GM21367 (cell line): ENCODE measurements at regions not wholly inside any gene's neighbourhood (a gene's known extent, or its start where the extent isn't known, plus 50 kb on each side); places are given as distances from the start of the nearest gene placed in this dataset.

ENCODE experiments used
- ATAC-seq: cut with Tn5 transposase; IDR thresholded peaks from one replicate; pipeline ENCODE4 v1.9.1; 2021; ENCODE audit not compliant: unreplicated experiment

GRCh38 chr2:19748711-19749506 is 152.9 kb downstream of the TTC32 start:
- ATAC-seq: no peak

GRCh38 chr2:19748073-19748375 is 153.8 kb downstream of the TTC32 start:
- ATAC-seq: no peak

DNA sequence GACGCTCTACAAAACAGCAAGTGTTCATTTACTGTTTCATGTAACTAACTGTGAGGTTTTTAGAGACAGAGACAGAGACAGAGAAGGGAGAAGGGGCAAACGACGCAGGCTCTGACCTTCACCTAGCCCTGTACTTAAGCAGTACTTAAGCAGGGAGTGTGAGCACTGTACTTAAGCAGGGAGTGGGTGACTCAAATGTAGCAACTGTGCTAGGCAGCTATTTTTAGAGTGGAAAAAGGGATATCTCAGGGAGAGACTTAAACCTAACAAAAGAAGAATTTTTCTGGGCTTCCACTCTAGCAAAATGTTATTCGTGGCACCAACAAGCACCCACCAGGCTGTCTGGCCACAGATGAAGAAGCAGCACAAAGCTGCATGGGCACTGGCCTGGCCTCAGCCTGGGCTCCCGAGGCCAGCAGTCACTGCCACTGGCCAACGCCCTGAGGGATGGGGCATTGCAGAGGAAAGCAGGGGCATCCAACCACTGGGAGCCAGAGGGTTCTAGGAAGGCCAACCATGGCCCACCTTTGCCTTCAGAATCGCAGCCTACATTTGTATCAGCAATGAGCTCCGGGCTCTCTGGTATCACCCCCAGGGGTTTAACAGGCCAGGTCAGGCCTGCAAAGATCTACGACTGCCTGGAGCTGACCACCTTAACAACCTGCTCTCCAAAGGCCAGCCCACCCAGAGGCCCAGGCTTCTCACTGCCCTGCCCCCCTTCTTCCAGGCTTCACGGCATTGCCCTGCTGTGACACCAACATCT is 154.3 kb downstream of the TTC32 start:
- no peak for ATAC-seq

GRCh38 chr2:19746611-19747309 is 155.0 kb downstream of the TTC32 start:
- ATAC-seq: no peak

- no peak for ATAC-seq
These were observed 155.6 kb downstream of the TTC32 start for GRCh38 chr2:19746137-19746600.

- no peak for ATAC-seq
These were observed 156.3 kb downstream of the TTC32 start for GRCh38 chr2:19745318-19746136.

- ATAC-seq: no peak
These were observed 157.2 kb downstream of the TTC32 start for GRCh38 chr2:19744456-19745199.

GRCh38 chr2:19743641-19744040 is 158.1 kb downstream of the TTC32 start:
- ATAC-seq: no peak

DNA sequence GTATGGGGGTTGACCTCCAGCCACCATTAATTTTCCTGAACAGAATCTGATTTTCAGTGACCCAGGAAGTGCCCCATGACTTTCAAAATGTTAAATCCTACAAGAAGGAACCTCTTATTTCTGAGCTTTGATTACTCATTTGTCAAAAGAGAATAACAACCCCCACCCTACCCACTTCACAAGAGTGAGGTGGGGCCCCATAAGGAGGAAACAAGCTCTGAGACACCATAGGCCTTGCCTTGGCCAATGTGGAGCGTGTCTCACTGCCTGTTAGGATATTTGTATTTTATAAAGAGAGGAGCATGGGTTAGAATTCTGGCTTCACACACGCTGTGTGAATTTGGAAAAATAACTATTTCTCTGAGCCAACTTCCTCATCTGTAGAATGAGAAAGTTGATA is 158.9 kb downstream of the TTC32 start:
- ATAC-seq: no peak

- ATAC-seq: no peak
These were observed 162.5 kb downstream of the TTC32 start for GRCh38 chr2:19739256-19739655.

DNA sequence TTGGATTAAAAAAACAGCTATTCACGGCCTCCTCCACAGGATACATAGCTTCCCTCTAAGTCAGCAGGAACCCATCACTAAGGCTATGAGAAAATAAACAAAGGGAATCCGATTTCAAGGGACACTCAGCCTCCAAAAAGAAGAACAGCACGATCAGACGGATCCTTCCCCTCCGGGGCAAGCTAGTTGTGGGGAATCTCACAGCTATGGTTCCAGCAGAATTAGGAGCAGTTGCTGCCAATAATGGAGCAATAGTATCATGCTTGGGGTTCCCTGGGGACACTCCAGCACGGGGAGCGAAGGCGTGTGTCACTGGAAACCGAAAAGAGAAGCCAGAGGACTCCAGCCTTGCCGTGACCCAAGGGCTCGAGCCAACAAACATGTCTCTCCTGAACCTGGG is 163.1 kb downstream of the TTC32 start:
- no peak for ATAC-seq

GRCh38 chr2:19736191-19736831 is 165.5 kb downstream of the TTC32 start:
- ATAC-seq: no peak

DNA sequence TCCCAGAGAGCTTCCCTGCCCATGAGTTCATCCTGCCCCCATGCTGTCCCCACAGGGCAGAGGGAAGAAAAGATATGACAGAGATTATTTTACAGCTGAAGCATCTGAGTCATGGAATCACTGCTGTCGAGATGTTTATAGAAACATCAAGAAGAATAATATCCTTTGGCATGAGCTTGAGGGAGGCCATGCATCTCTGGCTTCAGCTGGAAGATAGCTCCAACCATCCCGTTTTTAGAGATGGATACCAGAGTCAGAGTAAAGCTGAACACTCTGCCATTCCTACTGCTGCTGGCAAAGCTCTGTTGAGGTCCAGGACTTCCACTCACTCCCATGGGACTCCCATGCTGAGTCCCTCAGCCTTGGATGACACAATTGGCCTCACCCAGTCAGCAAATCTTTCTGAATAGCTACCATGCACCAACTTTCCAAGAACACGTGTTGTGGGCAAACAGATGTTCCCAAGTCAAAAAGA is 167.8 kb downstream of the TTC32 start:
- no peak for ATAC-seq

DNA sequence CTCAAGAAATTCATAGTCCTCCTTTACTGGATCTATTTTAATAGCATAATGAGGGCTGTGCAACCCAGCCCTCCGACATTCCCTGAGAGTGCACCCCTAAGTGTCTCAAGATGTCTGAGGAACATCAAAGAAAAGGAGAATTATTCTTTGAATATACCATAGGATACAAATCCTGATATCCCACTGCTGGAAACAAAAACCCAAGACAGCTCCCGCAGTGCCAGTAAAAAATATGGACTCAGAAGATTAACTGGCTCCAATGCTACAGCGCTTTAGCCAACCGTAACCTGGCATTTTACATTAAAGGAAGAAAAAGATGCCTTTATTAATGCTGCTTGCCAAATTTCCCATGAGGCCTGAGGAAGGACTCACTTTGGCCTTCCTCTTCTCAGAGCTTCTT is 168.4 kb downstream of the TTC32 start:
- ATAC-seq: no peak

GRCh38 chr2:19732255-19732654 is 169.5 kb downstream of the TTC32 start:
- ATAC-seq: no peak

GRCh38 chr2:19731515-19731914 is 170.3 kb downstream of the TTC32 start:
- no peak for ATAC-seq

DNA sequence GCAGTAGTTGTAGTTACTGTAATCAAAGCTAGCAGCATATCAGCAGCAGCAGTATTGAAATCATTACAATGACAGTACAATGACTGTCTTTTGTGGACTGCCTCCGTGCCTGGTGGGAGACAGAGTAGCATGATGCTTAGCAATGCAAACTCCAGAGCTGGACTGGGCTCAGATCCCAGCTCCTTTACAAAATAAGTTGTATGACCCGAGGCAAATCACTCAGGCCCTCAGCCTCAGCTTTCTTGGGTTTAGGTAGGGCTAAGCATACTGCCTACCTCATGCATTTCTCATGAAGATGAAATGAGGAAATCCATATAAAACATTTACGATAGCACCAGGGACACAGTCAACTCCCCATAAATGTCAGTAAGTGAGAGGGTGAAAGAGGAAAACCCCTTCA is 170.7 kb downstream of the TTC32 start:
- ATAC-seq: no peak

DNA sequence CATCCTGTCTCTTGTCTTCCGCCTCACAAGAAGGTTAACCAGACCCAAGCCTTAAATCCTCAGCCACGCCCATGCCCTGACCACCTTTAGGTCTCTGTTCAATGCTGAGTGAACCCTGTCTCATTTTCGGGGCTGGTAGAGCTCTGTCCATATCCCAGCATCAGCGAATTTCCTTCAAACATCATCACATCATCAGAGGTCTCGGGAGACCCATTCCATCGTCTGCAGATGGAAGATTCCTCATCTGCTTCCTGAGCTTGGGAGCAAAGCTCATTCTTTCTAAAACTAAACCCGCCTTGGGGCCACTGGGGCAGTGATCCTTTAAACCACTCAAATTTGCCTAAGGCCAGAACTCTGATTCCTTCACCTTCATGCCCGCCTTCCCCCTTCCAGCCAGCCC is 173.7 kb downstream of the TTC32 start:
- no peak for ATAC-seq

DNA sequence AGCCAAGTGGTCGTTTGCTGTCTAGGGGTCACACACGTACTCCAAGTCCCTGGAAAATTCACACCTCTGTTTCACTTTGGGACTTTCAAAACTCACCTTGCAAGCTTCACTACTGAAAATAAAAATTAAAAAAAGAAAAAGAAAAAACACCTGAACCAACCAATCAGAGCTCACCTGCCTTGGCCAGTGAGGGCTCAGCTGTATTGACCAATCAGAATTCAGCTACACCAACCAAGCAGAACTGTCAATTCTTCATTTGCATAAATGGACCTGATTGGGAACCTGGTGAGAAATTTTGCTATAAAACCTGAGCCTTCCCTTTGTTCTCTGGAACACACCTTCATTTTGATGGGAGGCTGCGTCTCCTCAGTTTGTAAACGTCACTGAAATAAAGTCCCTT is 176.4 kb downstream of the TTC32 start:
- ATAC-seq: no peak

DNA sequence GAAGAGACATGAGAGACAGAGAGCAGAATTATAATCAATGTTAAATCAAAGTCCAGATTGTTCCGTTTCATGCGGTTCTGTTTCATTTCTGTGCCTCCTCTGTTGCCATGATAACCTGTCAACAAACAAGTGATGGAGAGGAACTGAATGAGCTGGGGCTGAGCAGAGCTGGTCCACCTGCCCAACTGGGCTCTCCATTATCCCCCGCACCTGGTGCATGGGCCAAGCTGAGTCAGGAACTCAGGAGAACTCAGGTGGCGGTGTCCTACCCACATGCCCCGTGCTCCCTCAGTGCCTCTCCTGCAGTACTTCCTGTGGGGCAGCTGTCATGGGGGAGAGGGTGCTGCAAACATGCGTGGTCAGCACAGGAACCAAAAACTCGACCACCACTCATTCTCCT is 178.8 kb downstream of the TTC32 start:
- ATAC-seq: no peak
